Kidney (tissue), 13 donors: ENCODE measurements at regions not wholly inside any gene's neighbourhood (a gene's known extent, or its start where the extent isn't known, plus 50 kb on each side); places are given as distances from the start of the nearest gene placed in this dataset.

Source experiments
- DNase-seq, 5 donors: peaks; one replicate each; pipeline ENCODE4 v3.0.0-alpha.2; 2013 to 2020
- FAIRE-seq: peaks from 2 replicates; lab custom pipeline; 2012; peaks lifted over from hg19 to GRCh38; lab: Jason Lieb, UNC
- H3K27ac ChIP-seq, 2 donors: one replicate each; pipeline ENCODE4 v1.7.0; 2013; ENCODE audit warnings: low read depth in 2 of 2, low read length in 2 of 2, inconsistent platforms in 1 of 2
- H3K27me3 ChIP-seq: one replicate; pipeline ENCODE4 v1.7.1; 2013; ENCODE audit warnings: low read length, inconsistent platforms; ENCODE audit not compliant: control insufficient read depth, insufficient read depth
- H3K36me3 ChIP-seq, 3 donors: one replicate each; pipeline versions ENCODE4 v1.7.0 to v1.7.1; 2013; ENCODE audit warnings: low read length in 3 of 3, control low read depth in 1 of 3, inconsistent platforms in 1 of 3; ENCODE audit not compliant: insufficient read depth in 3 of 3, control insufficient read depth in 2 of 3
- H3K4me1 ChIP-seq, 3 donors: one replicate each; pipeline versions ENCODE4 v1.7.0 to v1.7.1; 2013; ENCODE audit warnings: low read length in 3 of 3, inconsistent platforms in 1 of 3, low read depth in 1 of 3; ENCODE audit not compliant: control insufficient read depth in 2 of 3, insufficient read depth in 2 of 3
- H3K4me3 ChIP-seq, 3 donors: one replicate each; pipeline versions ENCODE4 v1.7.0 to v1.8.1; 2013; ENCODE audit warnings: low read length in 3 of 3, control low read depth in 1 of 3, inconsistent platforms in 1 of 3
- H3K9ac ChIP-seq, 3 donors: one replicate each; pipeline versions ENCODE4 v1.7.0 to v1.7.1; 2013; ENCODE audit warnings: low read length in 3 of 3, control low read depth in 1 of 3, inconsistent platforms in 1 of 3
- H3K9me3 ChIP-seq, 3 donors: one replicate each; pipeline versions ENCODE4 v1.7.0 to v1.7.1; 2013; ENCODE audit warnings: low read length in 3 of 3, control low read depth in 1 of 3, inconsistent platforms in 1 of 3; ENCODE audit not compliant: control insufficient read depth in 2 of 3, insufficient read depth in 1 of 3
- CTCF ChIP-seq: IDR thresholded peaks from 3 replicates; pipeline ENCODE4 v1.5.1; 2012; ENCODE audit warnings: mild to moderate bottlenecking, moderate library complexity, borderline replicate concordance; ENCODE audit not compliant: insufficient read depth; ENCODE audit errors: extremely low read depth
- intact Hi-C: fragments of 100-400 bp; cut with DNase I; formaldehyde crosslinking; loops from one replicate; pipeline ENCODE4 v1.11.1; 2022
- donor health status: control.
- donor health status: control.
- donor health status: control.
- donor health status: control.
- donor health status: control.
- donor health status: DM: yes; HTN: yes; CAD: no.
- donor health status: Normal renal cell carcinoma (clear cell type).

GRCh38 chr17:12536472-12536871, 129.2 kb upstream of the MYOCD start:
- intact Hi-C loops: no loop called here
- no peak overlapping the region for H3K27ac ChIP-seq
- DNase-seq (no peak), FAIRE-seq (no peak)
- H3K9me3 ChIP-seq: no peaks in the 10 kb centered on the region
- H3K9ac ChIP-seq: no peak overlapping the region
- H3K4me1 ChIP-seq: no peaks in the 10 kb centered on the region
- no peak overlapping the region for H3K4me3 ChIP-seq
- no peaks in the 10 kb centered on the region for H3K27me3 ChIP-seq
- no peaks in the 10 kb centered on the region for H3K36me3 ChIP-seq
- TF ChIP-seq CTCF: no peak

GRCh38 chr17:12537436-12537835, 128.3 kb upstream of the MYOCD start:
- no peaks in the 10 kb centered on the region for H3K9me3 ChIP-seq
- no peak overlapping the region for H3K4me3 ChIP-seq
- no peak overlapping the region for H3K9ac ChIP-seq
- no peak overlapping the region for H3K27ac ChIP-seq
- no peak for TF ChIP-seq CTCF
- no peaks in the 10 kb centered on the region for H3K4me1 ChIP-seq
- H3K27me3 ChIP-seq: no peaks in the 10 kb centered on the region
- DNase-seq (no peak), FAIRE-seq (no peak)
- intact Hi-C loops: no loop called here
- no peaks in the 10 kb centered on the region for H3K36me3 ChIP-seq

GRCh38 chr17:12538003-12538402, 127.7 kb upstream of the MYOCD start:
- Histone ChIP-seq H3K9ac (no peak overlapping the region), H3K4me3 (no peak overlapping the region), H3K27me3 (no peaks in the 10 kb centered on the region), H3K4me1 (no peaks in the 10 kb centered on the region), H3K36me3 (no peaks in the 10 kb centered on the region), H3K9me3 (no peaks in the 10 kb centered on the region), H3K27ac (no peak overlapping the region)
- intact Hi-C loops: no loop called here
- FAIRE-seq: no peak
- no peak for TF ChIP-seq CTCF
- DNase-seq: no peak

GRCh38 chr17:12545877-12546513, 119.7 kb upstream of the MYOCD start:
- TF ChIP-seq CTCF: peak; percentile 60
- Histone ChIP-seq H3K4me1 (no peaks in the 10 kb centered on the region), H3K27me3 (no peaks in the 10 kb centered on the region), H3K36me3 (no peaks in the 10 kb centered on the region), H3K9me3 (no peaks in the 10 kb centered on the region), H3K27ac (no peak overlapping the region), H3K9ac (no peak overlapping the region), H3K4me3 (no peak overlapping the region)
- intact Hi-C loops: no loop called here
- FAIRE-seq: no peak
- peak in 4 of 5 donors; percentile 52 to 83 (median 64) for DNase-seq
